NCI-H774 (cell line): ENCODE measurements at regions not wholly inside any gene's neighbourhood (a gene's known extent, or its start where the extent isn't known, plus 50 kb on each side); places are given as distances from the start of the nearest gene placed in this dataset.

Source experiments
- DNase-seq: peaks from one replicate; lab custom pipeline; 2025; lab: John Stamatoyannopoulos, UW

GRCh38 chr11:104588970-104589369, 309.3 kb downstream of the CASP12 start:
- no peak for DNase-seq

DNA sequence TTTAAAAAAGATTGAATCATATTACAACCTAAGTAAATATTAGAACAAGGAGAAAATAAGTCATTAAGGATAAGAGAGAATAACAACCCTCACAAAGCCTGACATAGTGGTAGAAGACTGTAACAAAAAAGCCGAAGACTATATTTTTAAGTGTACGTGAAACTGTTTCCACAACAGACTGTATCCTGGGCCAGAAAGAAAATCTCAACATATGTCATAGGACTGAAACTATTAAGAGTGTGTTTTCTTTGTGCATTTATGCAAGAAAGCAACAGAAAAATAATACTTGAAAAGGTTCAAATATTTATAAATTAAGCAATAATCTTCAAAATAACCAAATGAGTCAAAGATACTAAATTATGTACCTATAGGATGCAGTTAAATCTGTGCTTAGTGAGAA, 309.8 kb downstream of the CASP12 start:
- DNase-seq, result no peak

- DNase-seq, result no peak
Measured at GRCh38 chr11:104584823-104585222, 313.4 kb downstream of the CASP12 start.

- no peak for DNase-seq
Measured at GRCh38 chr11:104583857-104584256, 314.4 kb downstream of the CASP12 start.

DNA sequence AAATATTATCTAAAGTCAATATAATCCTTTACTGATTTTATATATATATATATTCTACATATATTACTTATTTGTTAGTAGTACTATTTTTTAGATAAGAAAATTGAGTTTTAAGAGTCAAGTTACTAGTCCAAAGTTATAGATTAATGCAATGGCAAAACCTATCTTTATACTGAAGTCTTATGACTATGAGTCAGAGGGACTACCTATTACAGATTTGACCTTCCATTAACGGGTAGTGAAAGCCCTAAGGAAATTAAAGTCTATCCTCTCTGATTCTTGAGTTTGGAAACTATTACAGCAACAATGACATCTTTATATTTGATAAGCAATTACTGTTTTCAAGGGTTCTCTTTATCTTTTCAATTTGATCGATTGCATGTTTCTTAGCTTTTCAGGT, 315.8 kb downstream of the CASP12 start:
- DNase-seq, result no peak

DNA sequence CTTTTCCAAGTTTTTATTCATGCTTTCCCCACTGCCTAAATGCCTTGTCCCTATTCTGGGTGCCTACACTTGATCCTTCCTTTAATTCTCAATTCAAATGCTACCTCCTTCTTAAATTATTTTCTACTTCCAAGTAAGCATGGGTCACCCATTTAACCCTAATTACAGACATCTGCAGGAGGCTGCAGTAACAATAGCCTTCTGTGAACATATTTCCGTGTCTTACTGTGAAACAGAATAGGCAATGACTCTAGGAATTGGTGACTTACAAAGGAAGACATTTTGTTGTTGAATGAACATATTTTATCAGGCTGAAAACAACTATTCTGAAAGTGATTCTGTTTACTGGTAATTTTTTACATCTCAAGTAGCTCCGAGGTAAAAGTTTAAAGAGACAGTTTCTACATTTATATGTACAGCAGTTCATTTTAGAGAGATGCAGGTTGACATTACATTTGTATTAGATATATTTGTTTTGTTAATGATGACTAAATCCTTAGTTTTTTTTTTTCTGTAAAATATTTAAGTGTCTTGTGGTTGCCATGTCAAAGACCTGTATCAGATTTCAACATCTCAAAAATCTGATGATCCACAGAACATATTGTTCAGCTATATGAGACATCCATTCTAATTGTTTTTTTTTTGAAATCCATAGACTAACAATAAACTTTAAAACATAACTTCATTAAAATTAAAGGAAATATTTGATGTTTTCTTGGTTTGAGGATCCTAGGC, 316.8 kb downstream of the CASP12 start:
- DNase-seq, result no peak

DNA sequence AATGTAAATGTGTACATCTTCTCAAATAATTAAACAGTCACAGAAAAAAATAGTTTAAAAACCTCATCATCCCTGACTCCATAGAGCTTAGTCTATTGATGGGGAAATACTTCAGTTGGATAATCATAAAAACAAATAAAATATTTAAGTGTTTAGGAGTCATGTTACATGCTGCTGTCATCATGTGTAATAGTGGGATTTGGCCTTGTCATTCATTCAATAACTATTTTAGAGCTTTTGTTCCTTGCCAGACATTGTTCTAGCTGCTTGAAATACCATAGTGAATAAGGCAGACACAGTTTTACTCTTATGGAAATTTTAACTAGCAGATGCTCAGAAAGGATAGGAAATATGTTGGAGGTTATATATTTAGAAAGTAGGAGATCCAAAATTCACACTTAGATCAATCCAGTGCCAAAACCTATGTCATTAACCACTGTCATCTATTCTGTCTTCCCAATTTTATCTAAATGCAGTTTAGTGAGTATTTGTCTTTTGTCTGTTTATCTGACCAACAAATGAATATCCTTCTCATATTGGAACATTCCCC, 324.7 kb downstream of the CASP12 start:
- DNase-seq, result no peak

DNA sequence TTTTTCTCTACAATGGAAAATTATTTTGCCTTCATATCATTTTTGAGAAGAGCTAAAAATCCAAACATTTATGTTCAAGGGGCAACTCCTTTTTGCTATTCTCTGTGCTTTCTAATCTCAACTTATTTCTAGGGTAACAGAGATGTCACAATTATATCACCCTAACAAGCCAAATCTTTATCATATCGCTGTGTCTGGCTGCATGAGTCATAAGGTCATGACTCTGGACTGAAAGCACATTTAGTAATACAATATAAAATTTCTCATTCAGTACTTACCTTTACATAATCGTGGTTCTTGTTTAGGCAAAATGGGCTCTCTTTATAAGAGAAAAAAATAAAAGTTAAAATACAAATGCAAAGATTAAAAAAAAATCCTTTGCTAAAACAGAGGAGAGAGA, 326.0 kb downstream of the CASP12 start:
- DNase-seq, result no peak

- no peak for DNase-seq
Measured at GRCh38 chr11:104570078-104570701, 328.1 kb downstream of the CASP12 start.

DNA sequence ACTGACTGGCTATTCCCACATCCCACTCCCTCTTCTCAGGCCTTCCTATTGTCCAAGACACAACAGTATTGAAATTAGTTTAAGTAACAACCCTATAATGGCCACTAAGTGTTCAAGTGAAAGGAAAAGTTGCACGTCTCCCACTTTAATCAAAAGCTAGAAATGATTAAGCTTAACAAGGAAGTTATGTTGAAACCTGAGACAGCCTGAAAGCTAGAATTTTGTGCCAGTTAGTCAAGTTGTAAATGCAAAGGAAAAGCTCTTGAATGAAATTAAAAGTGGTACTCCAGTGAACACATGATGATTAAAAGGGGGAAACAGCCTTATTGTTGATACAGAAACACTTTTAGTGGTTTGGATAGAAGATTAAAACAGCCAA, 332.7 kb downstream of the CASP12 start:
- no peak for DNase-seq

DNA sequence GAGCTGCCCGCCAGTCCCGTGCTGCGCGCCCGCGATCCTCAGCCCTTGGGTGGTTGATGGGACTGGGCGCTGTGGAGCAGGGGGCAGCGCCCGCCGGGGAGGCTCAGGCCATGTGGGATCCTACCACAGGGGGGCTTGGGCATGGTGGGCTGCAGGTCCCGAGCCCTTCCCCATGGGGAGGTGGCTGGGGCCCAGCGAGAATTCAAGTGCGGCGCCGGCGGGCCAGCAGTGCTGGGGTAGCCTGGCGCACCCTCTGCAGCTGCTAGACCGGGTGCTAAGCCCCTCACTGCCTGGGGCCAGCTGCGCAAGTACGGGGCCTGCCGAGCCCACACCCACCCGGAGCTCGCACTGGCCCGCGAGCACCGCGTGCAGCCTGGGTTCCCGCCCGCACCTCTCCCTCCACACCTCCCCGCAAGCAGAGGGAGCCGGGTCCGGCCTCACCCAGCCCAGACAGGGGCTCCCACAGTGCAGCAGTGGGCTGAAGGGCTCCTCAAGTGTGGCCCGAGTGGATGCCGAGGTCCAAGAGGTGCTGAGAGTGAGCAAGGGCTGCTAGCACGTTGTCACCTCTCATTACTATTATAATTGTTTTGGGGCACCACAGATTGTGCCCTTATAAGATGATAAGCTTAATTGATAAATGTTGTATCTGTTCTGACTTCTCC, 333.2 kb downstream of the CASP12 start:
- no peak for DNase-seq

DNA sequence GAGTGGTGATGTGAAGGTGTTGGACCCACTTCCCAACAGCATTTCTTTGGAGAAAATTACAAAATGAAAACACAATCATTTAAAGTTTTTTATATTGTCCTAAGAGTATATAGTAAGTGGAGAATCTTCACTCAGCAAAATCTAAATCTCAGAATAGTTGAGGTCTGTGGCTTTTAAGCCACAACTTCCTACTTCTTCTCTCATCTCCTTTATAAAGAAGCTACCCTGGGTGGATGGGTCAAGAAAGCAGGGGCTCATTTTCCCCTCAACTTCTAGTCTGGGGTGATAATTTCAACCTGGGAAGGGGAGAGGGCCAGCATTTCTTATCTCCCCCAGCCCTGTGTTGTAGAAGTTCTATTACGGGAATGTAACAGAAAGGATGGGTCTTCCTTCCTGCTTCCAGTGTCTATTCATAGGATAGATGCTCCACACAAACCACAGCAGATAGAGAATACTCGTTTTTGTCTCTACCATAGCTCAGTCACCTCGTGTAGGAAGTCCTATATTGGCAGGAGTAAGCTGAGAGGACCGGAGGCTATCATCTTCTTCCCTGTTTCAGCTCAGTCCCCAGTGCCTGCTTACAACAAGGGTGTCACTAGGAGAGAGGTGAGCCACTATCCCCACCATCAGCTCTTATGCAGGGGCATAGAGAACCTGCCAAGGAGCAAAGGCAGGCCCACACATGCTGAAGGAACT, 341.5 kb downstream of the CASP12 start:
- no peak for DNase-seq

DNA sequence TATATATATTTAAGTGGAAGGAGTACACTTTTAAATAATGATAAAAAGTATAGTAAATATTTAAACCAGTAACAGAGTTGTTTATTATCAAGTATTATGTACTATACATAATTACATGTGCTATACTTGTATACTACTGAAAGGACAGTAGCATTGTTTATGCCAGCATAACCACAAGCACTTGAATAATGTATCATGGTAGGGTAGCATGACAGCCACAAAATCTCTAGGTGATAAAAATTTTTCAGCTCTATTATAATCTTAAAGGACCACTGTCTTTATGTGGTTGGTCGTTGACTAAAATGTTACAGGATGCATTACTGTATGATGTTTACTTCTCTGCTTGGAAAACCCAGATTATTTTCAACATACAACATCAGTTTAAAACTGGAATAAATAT, 349.2 kb downstream of the CASP12 start:
- no peak for DNase-seq

DNA sequence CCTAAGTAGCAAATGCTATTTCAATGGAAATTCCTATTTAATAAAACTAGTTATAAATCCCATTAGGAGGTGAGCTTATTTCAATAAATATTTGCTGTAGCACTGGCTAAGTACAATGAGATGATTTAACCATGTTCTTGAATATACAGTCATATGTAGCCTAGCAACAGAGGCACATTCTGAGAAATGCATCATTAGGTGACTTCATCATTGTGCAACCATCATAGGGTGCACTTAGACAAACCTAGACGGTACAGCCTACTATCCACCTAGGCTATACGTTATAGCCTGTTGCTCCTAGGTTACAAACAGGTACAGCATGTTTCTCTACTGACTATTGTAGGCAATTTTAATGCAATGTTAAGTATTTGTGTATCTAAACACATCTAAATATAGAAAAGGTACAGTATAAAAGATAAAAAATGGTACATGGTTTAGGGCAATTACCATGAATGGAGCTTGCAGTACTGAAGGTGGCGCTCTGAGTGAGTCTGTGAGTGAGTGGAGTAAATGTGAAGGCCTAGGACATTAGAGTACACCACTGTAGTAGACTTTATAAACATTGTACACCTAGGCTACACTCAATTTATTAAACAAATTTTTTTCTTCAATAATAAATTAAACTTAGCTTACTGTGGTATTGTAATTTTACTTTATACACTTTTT, 350.1 kb downstream of the CASP12 start:
- no peak for DNase-seq

- no peak for DNase-seq
Measured at GRCh38 chr11:104546501-104546900, 351.8 kb downstream of the CASP12 start.

- no peak for DNase-seq
Measured at GRCh38 chr11:104541701-104542100, 356.6 kb downstream of the CASP12 start.

GRCh38 chr11:104538313-104538712, 359.9 kb downstream of the CASP12 start:
- no peak for DNase-seq

DNA sequence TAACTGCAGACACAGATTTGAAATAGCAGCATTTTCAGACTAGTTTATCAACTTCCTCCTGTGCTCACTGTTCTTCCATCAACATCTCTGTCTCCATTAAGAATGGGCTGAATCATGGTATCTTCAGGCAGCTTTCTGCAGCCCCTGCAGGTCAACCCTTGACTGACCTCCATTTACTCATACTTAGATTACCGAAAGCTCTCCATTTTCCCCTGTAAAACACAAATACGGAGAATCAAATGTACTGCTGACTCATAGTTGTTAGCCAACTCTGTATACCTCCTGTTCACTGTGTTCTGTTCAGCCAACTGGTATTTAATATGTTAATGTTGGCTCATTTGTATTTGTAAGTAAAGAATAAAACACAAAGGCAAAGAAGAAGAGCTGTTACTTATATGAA, 364.0 kb downstream of the CASP12 start:
- DNase-seq, result no peak

DNA sequence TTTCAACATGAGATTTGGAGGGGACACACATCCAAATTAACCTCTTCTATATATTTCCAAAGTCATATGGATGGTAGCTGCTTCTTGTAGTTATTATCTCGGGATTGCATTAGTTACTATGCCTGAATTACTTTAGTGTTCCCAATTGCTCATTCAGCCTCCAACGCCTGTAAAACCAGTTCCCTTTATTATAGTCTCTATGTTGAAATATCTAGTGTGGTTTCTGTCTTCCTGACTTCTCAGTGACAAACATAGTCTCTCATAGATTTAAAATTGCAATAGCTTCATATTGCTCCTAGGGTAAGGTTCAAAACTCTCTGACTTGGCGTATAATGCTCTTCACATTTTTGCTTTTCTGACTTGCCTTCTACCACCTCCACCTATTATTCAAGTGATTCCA, 366.4 kb downstream of the CASP12 start:
- no peak for DNase-seq

GRCh38 chr11:104531075-104531474, 367.1 kb upstream of the PDGFD start:
- DNase-seq, result no peak

GRCh38 chr11:104529906-104530305, 366.0 kb upstream of the PDGFD start:
- DNase-seq, result no peak

- no peak for DNase-seq
Measured at GRCh38 chr11:104529213-104529612, 365.3 kb upstream of the PDGFD start.
